Gastroesophageal sphincter (tissue), 4 donors: ENCODE measurements at regions not wholly inside any gene's neighbourhood (a gene's known extent, or its start where the extent isn't known, plus 50 kb on each side); places are given as distances from the start of the nearest gene placed in this dataset.

Experiments used
- ATAC-seq: fragments of 150-250 bp; one replicate; pipeline ENCODE4 v1.9.1; 2016; ENCODE audit warnings: mild to moderate bottlenecking, moderate library complexity
- H3K27ac ChIP-seq, 4 donors: fragments of 200-600 bp; sonication (generic) in 3 of 4; 1 replicate in 3 of 4; 2 replicates in 1 of 4; pipeline ENCODE4 v1.5.1; 2016 to 2019
- H3K27me3 ChIP-seq: fragments of 200-600 bp; sonication (generic); one replicate; pipeline ENCODE4 v1.5.1; 2019
- H3K36me3 ChIP-seq, 2 donors: fragments of 200-600 bp; sonication (generic); one replicate each; pipeline ENCODE4 v1.5.1; 2019; ENCODE audit warnings: control low read depth in 1 of 2
- H3K4me1 ChIP-seq, 3 donors: fragments of 200-600 bp; sonication (generic); 1 replicate in 2 of 3; 2 replicates in 1 of 3; pipeline ENCODE4 v1.5.1; 2016 to 2019; ENCODE audit warnings: control low read depth in 2 of 3
- H3K4me3 ChIP-seq, 2 donors: fragments of 200-600 bp; sonication (generic); one replicate each; pipeline ENCODE4 v1.5.1; 2019; ENCODE audit warnings: mild to moderate bottlenecking in 1 of 2, moderate library complexity in 1 of 2
- H3K9me3 ChIP-seq, 3 donors: fragments of 200-600 bp; sonication (generic); one replicate each; pipeline ENCODE4 v1.5.1; 2017 to 2019; ENCODE audit warnings: control low read depth in 2 of 3
- CTCF ChIP-seq, 4 experiments: fragments of 200-600 bp in 2 of 4; fragments of 450-650 bp in 2 of 4; sonication (generic) in 1 of 4; IDR thresholded peaks; one replicate each; pipeline ENCODE4 v1.5.1; 2017 to 2019; ENCODE audit warnings: antibody characterized with exemption in 4 of 4, mild to moderate bottlenecking in 2 of 4, moderate library complexity in 2 of 4
- EP300 ChIP-seq: sonication (generic); formaldehyde crosslinking; IDR thresholded peaks from one replicate; pipeline ENCODE4 v1.6.1; 2017; ENCODE audit warnings: antibody characterized with exemption, mild to moderate bottlenecking
- POLR2A ChIP-seq, 2 donors: fragments of 450-650 bp; IDR thresholded peaks; one replicate each; pipeline ENCODE4 v1.6.1; 2017; ENCODE audit warnings: antibody characterized with exemption in 2 of 2, mild to moderate bottlenecking in 2 of 2, moderate library complexity in 1 of 2
- POLR2AphosphoS5 ChIP-seq: sonication (generic); formaldehyde crosslinking; IDR thresholded peaks from one replicate; pipeline ENCODE4 v1.6.1; 2017; ENCODE audit warnings: antibody characterized with exemption
- WGBS, 2 donors: methylation state at CpG; one replicate each; pipeline ENCODE4 v1.1.5; 2018; ENCODE audit warnings: low coverage in 1 of 2; 5-methylcytosine and 5-hydroxymethylcytosine counted together

- no peak for TF ChIP-seq EP300
- no peak for TF ChIP-seq CTCF (IDR thresholded peaks at IDR 0.05)
- TF ChIP-seq POLR2AphosphoS5 = no peak
- no peak for TF ChIP-seq POLR2A (IDR thresholded peaks at IDR 0.05)
- H3K9me3 ChIP-seq = no peaks in the 10 kb centered on the region
- H3K4me3 ChIP-seq = no peak overlapping the region
- no peaks in the 10 kb centered on the region for H3K36me3 ChIP-seq
- no peak overlapping the region for H3K27ac ChIP-seq
- WGBS, 2 donors = 62 to 67% methylated on average over 6 of the region's 6 CpGs
- ATAC-seq = no peak
- no peaks in the 10 kb centered on the region for H3K27me3 ChIP-seq
- no peaks in the 10 kb centered on the region for H3K4me1 ChIP-seq
Measured at GRCh38 chr3:59446775-59447465, 397.1 kb upstream of the CFAP20DC start.

GRCh38 chr3:59444676-59445075 is 394.9 kb upstream of the CFAP20DC start:
- Histone ChIP-seq H3K27me3 (no peaks in the 10 kb centered on the region), H3K4me1 (no peaks in the 10 kb centered on the region), H3K9me3 (no peaks in the 10 kb centered on the region), H3K36me3 (no peaks in the 10 kb centered on the region), H3K4me3 (no peak overlapping the region), H3K27ac (no peak overlapping the region)
- 48 to 65% methylated on average over 2 of the region's 2 CpGs for WGBS, 2 donors
- ATAC-seq = no peak
- TF ChIP-seq CTCF (IDR thresholded peaks at IDR 0.05) (no peak), POLR2AphosphoS5 (no peak), POLR2A (IDR thresholded peaks at IDR 0.05) (no peak), EP300 (no peak)

- WGBS, 2 donors = 56 to 86% methylated on average over 1 of the region's 1 CpG
- no peak overlapping the region for H3K27ac ChIP-seq
- no peak for ATAC-seq
- H3K36me3 ChIP-seq = no peaks in the 10 kb centered on the region
- no peak overlapping the region for H3K4me3 ChIP-seq
- no peaks in the 10 kb centered on the region for H3K4me1 ChIP-seq
- H3K9me3 ChIP-seq = no peaks in the 10 kb centered on the region
- H3K27me3 ChIP-seq = no peaks in the 10 kb centered on the region
- no peak for TF ChIP-seq EP300
- TF ChIP-seq POLR2A (IDR thresholded peaks at IDR 0.05) = no peak
- no peak for TF ChIP-seq CTCF (IDR thresholded peaks at IDR 0.05)
- TF ChIP-seq POLR2AphosphoS5 = no peak
Measured at GRCh38 chr3:59444294-59444671, 394.5 kb upstream of the CFAP20DC start.

DNA sequence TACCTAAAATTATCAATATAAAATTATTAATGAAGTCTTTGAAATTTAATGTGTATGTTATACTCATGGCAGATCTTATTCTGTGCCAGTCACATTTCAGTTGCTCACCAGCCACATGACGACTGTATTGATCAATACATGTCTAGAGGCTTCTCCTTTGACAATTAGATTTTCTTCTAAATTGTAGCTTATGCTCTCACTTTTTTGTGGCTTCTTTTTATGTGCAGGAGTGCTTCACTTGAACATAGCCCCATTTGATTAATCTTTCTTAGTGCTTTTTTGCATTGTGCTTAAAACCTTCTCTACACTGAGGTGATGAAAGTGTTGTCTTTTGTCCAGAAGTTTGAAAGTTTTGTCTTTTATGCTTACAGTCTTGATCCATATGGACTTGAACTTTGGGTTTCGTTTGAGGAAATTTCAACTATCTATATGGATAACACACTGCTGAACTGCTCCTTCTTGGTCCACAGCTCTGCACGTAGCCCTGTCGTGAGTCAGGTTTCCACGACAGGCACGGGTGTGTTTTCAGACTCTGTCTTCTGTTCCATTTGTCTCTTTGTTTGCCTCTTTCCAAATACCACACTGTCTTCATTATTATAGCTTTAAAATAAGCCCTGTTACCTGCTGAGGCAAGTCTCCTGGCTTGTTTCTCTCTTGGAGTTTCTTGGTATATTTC is 393.9 kb upstream of the CFAP20DC start:
- TF ChIP-seq CTCF (IDR thresholded peaks at IDR 0.05) (no peak), EP300 (no peak), POLR2A (IDR thresholded peaks at IDR 0.05) (no peak), POLR2AphosphoS5 (no peak)
- ATAC-seq = no peak
- Histone ChIP-seq H3K36me3 (no peaks in the 10 kb centered on the region), H3K4me3 (no peak overlapping the region), H3K4me1 (no peaks in the 10 kb centered on the region), H3K27me3 (no peaks in the 10 kb centered on the region), H3K9me3 (no peaks in the 10 kb centered on the region), H3K27ac (no peak overlapping the region)
- WGBS, 2 donors = 85 to 97% methylated on average over 6 of the region's 6 CpGs

DNA sequence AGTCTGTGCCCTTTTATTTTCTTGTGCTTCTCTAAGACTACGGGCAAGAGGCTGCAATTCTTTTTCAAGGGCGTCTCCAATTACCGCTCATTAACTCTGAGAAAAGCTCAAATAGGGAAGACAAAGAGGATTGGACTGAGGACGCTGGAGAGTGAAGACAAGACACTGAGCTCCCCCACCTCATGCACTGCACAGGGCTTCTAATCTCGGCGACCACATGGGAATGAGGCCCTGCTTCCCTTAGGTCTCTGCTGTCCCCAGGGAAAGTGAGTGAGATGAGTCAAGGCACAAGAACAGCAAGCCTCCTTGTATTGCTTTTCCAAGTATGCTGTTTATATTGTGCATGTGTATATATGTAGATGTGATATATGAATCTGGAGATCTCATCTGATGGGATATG is 392.2 kb upstream of the CFAP20DC start:
- ATAC-seq = no peak
- Histone ChIP-seq H3K36me3 (no peaks in the 10 kb centered on the region), H3K27me3 (no peaks in the 10 kb centered on the region), H3K9me3 (no peaks in the 10 kb centered on the region), H3K4me1 (no peaks in the 10 kb centered on the region), H3K4me3 (no peak overlapping the region), H3K27ac (no peak overlapping the region)
- no peak for TF ChIP-seq CTCF (IDR thresholded peaks at IDR 0.05)
- TF ChIP-seq EP300 = no peak
- no peak for TF ChIP-seq POLR2AphosphoS5
- no peak for TF ChIP-seq POLR2A (IDR thresholded peaks at IDR 0.05)
- 85 to 87% methylated on average over 3 to 6 of the region's 6 CpGs for WGBS, 2 donors
